NCI-H187 (cell line): ENCODE measurements at regions not wholly inside any gene's neighbourhood (a gene's known extent, or its start where the extent isn't known, plus 50 kb on each side); places are given as distances from the start of the nearest gene placed in this dataset.
"Not testable (repeated sequence)": the region's sequence is repeated elsewhere in the genome, so short reads cannot be mapped to it uniquely, and the experiment has no call there.

Source experiments
- DNase-seq, 2 experiments: peaks; one replicate each; lab custom pipeline; 2025; lab: John Stamatoyannopoulos, UW

- DNase-seq = no peak
Observed at GRCh38 chr6:139475646-139476045, 101.2 kb upstream of the CITED2 start.

GRCh38 chr6:139475241-139475640 is 100.8 kb upstream of the CITED2 start:
- no peak for DNase-seq

GRCh38 chr6:139474145-139475108 is 100.0 kb upstream of the CITED2 start:
- no peak for DNase-seq

GRCh38 chr6:139473731-139474130 is 99.3 kb upstream of the CITED2 start:
- no peak for DNase-seq

- DNase-seq = no peak
Observed at GRCh38 chr6:139473231-139473701, 98.8 kb upstream of the CITED2 start.

- no peak for DNase-seq
Observed at GRCh38 chr6:139472351-139473015, 98.0 kb upstream of the CITED2 start.

- DNase-seq = no peak
Observed at GRCh38 chr6:139470997-139471396, 96.5 kb upstream of the CITED2 start.

GRCh38 chr6:139468178-139468819 is 93.9 kb upstream of the CITED2 start:
- DNase-seq = no peak

- no peak for DNase-seq
Observed at GRCh38 chr6:139457476-139457875, 83.0 kb upstream of the CITED2 start.

GRCh38 chr6:139452148-139452876 is 77.9 kb upstream of the CITED2 start:
- DNase-seq = no peak

GRCh38 chr6:139449611-139450000 is 75.2 kb upstream of the CITED2 start:
- DNase-seq = no peak

- no peak for DNase-seq
Observed at GRCh38 chr6:139448998-139449610, 74.7 kb upstream of the CITED2 start.

- DNase-seq = no peak
Observed at GRCh38 chr6:139448051-139448649, 73.7 kb upstream of the CITED2 start.

- no peak for DNase-seq
Observed at GRCh38 chr6:139447656-139447975, 73.2 kb upstream of the CITED2 start.

GRCh38 chr6:139446768-139447655 is 72.6 kb upstream of the CITED2 start:
- DNase-seq = no peak

GRCh38 chr6:139446138-139446715 is 71.8 kb upstream of the CITED2 start:
- DNase-seq = no peak

GRCh38 chr6:139444273-139444787 is 69.9 kb upstream of the CITED2 start:
- DNase-seq = not testable (repeated sequence)

GRCh38 chr6:139443231-139444112 is 69.0 kb upstream of the CITED2 start:
- no peak for DNase-seq
